PC-3 (cell line): ENCODE measurements at regions not wholly inside any gene's neighbourhood (a gene's known extent, or its start where the extent isn't known, plus 50 kb on each side); places are given as distances from the start of the nearest gene placed in this dataset.
A peak's percentile ranks its signal among the peaks of the same experiment; 100 is the strongest.

ENCODE experiments used
- ATAC-seq: fragments of 200-7000 bp; cut with Tn5 transposase; 2 replicates; pipeline ENCODE4 v1.9.1; 2020; ENCODE audit warnings: mild to moderate bottlenecking, moderate library complexity
- BruUV-seq: library from RNA; stranded (reverse); fragments of 400-500 nt; replicated peaks from 2 replicates; lab custom pipeline; 2021; lab: Mats Ljungman, UMichigan
- CTCF ChIA-PET: fragments of 300-600 bp; sonication (Branson Sonifier 250); formaldehyde crosslinking; loops from one replicate; lab custom pipeline; 2022; ENCODE audit warnings: antibody characterized with exemption; lab: Charles Lee
- POLR2A ChIA-PET: fragments of 300-600 bp; sonication (Branson Sonifier 250); formaldehyde crosslinking; loops from one replicate; lab custom pipeline; 2022; ENCODE audit warnings: antibody characterized with exemption; ENCODE audit not compliant: unreplicated experiment; lab: Charles Lee
- DNase-seq: peaks from one replicate; pipeline ENCODE4 v3.0.0-alpha.2; 2015
- H2AFZ ChIP-seq: fragments of 300-600 bp; sonication (generic); 2 replicates; pipeline ENCODE4 v1.6.0; 2016; ENCODE audit warnings: antibody characterized with exemption, low read length
- H3F3A ChIP-seq: fragments of 300-600 bp; sonication (generic); one replicate; pipeline ENCODE4 v1.6.0; 2017; ENCODE audit warnings: antibody characterized with exemption, low read length, control low read depth, mild to moderate bottlenecking; ENCODE audit not compliant: unreplicated experiment
- H3K27ac ChIP-seq: fragments of 300-600 bp; sonication (generic); 2 replicates; pipeline ENCODE4 v1.5.1; 2016; ENCODE audit warnings: mild to moderate bottlenecking, low read length
- H3K27me3 ChIP-seq: fragments of 300-600 bp; sonication (generic); 2 replicates; pipeline ENCODE4 v1.6.1; 2016; ENCODE audit warnings: low read length, mixed read lengths
- H3K36me3 ChIP-seq: fragments of 300-600 bp; sonication (generic); 2 replicates; pipeline ENCODE4 v1.6.1; 2016; ENCODE audit warnings: low read depth, mixed run types, low read length, mixed read lengths
- H3K4me1 ChIP-seq: fragments of 300-600 bp; sonication (generic); 2 replicates; pipeline ENCODE4 v1.5.1; 2016; ENCODE audit warnings: low read length; ENCODE audit not compliant: insufficient read depth
- H3K4me2 ChIP-seq: fragments of 300-600 bp; sonication (generic); 2 replicates; pipeline ENCODE4 v1.6.0; 2016; ENCODE audit warnings: low read length
- H3K4me3 ChIP-seq: fragments of 300-600 bp; sonication (generic); 2 replicates; pipeline ENCODE4 v1.5.1; 2016; ENCODE audit warnings: mild to moderate bottlenecking, low read length, mixed read lengths
- H3K79me2 ChIP-seq: fragments of 300-600 bp; sonication (generic); 2 replicates; pipeline ENCODE4 v1.6.1; 2017; ENCODE audit warnings: low read length, mixed read lengths
- H3K9ac ChIP-seq: fragments of 300-600 bp; sonication (generic); 2 replicates; pipeline ENCODE4 v1.6.0; 2016; ENCODE audit warnings: mild to moderate bottlenecking, low read length
- H3K9me2 ChIP-seq: fragments of 300-600 bp; sonication (generic); replicated peaks from 2 replicates; pipeline ENCODE4 v1.6.1; 2016; ENCODE audit warnings: mixed run types, low read length, mixed read lengths
- H3K9me3 ChIP-seq: fragments of 300-600 bp; sonication (generic); 2 replicates; pipeline ENCODE4 v1.6.1; 2016; ENCODE audit warnings: low read length, mixed read lengths
- H4K20me1 ChIP-seq: fragments of 300-600 bp; sonication (generic); 2 replicates; pipeline ENCODE4 v1.6.1; 2016; ENCODE audit warnings: low read length, mixed read lengths
- EZH2 ChIP-seq: fragments of 300-600 bp; sonication (generic); IDR thresholded peaks from one replicate; pipeline ENCODE4 v1.6.1; 2017; ENCODE audit warnings: antibody characterized with exemption, mild to moderate bottlenecking, low read length; ENCODE audit not compliant: unreplicated experiment
- EZH2phosphoT487 ChIP-seq: fragments of 300-600 bp; sonication (generic); IDR thresholded peaks from 2 replicates; pipeline ENCODE4 v1.6.1; 2018; ENCODE audit warnings: mild to moderate bottlenecking, antibody characterized with exemption, low read length, borderline replicate concordance
- intact Hi-C: fragments of 100-400 bp; cut with micrococcal nuclease; formaldehyde crosslinking; loops from 2 replicates; pipeline ENCODE4 v1.9.0; 2023
- TF ChIP-seq, protein P1 (sequence below): fragments of 300-600 bp; sonication (generic); conservative IDR thresholded peaks from 2 replicates; pipeline ENCODE4 v1.5.1; 2017; ENCODE audit warnings: antibody characterized with exemption, low read depth, mild to moderate bottlenecking, low read length

DNA sequence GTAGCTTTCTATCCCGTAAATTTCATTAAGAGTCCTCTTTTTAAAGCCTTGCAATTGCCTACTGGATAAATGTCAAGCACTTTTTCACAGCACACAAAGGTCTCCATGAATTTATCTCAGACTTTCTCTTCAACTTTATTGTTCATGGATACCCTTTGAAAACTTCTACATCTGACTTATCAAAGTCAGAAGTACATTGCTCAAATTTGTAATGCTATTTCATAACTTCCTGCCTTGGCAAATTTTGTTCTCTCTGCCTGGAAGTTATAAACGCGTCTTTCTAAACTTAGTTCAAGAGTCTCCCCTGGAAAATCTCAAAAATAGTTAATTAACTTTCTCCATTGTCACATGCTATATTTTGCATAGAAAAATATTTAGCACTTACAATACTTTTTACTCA lies 55.9 kb upstream of the RERGL start:
- CTCF ChIA-PET, result no interaction called here

DNA sequence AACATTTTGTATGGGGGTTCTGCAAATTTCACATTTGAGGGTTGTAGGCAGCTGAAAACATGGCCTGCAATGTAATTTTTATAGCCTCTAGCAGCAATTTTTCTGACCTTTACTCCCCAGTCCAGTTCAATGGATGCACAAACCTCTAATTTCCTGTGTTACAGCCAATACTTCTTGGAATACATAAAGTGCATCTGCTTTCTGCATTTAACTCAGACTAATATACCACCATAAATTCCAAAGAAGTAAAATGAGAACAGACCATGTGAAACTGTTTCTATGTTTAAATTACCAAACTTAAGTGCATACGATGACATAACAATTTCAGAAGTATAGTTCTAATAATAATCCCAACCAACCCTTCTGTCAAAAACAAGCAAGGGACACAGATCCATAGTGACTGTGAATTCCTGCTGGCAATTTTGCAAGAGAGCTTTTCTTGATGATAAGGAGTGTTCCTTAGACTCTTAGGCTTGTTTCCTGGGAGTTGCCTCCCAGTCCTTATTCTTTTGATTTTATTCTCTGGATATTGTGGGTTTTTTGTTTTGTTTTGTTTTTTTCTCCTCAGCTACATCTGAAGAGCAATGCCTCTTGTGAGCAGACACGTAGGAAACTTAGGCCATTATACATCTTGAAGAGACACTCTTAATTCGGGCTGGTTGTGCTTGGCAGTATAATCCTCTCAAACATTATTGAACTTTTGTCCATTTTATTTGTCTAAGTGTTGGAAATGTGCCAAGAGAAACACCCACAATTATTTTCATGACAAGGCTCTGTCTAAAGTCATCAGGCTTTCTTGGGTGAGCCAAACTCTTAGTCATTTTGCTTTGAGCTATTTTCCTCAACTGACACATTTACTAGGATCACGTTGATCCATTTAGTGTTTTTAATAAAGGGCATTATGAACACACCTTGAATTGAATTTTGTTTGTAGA lies 51.3 kb upstream of the RERGL start:
- peak overlapping the region; percentile 66 for H3K4me2 ChIP-seq
- no peaks in the 10 kb centered on the region for H3K9me2 ChIP-seq
- no peak overlapping the region for H3K9ac ChIP-seq
- no peaks in the 10 kb centered on the region for H3K9me3 ChIP-seq
- peak; percentile 80 for DNase-seq
- H3K27ac ChIP-seq, result peak overlapping the region; percentile 44
- intact Hi-C loops, result loop anchor here (2.0 kb wide), 1 partner anchor 179 kb away; no protein-coding TSS in a partner anchor
- H3K36me3 ChIP-seq, result no peaks in the 10 kb centered on the region
- no TSS peak for BruUV-seq
- H4K20me1 ChIP-seq, result no peaks in the 10 kb centered on the region
- no peaks in the 10 kb centered on the region for H3F3A ChIP-seq
- H3K4me1 ChIP-seq, result peaks cover 21% of the 10 kb centered on the region
- no peak overlapping the region for H3K4me3 ChIP-seq
- peak; percentile 83 for ATAC-seq
- POLR2A ChIA-PET, result no interaction called here
- CTCF ChIA-PET, result no interaction called here
- H3K27me3 ChIP-seq, result no peaks in the 10 kb centered on the region
- H3K79me2 ChIP-seq, result no peaks in the 10 kb centered on the region
- TF ChIP-seq EZH2phosphoT487 (no peak), EZH2 (no peak)
- TF ChIP-seq, protein P1, sequence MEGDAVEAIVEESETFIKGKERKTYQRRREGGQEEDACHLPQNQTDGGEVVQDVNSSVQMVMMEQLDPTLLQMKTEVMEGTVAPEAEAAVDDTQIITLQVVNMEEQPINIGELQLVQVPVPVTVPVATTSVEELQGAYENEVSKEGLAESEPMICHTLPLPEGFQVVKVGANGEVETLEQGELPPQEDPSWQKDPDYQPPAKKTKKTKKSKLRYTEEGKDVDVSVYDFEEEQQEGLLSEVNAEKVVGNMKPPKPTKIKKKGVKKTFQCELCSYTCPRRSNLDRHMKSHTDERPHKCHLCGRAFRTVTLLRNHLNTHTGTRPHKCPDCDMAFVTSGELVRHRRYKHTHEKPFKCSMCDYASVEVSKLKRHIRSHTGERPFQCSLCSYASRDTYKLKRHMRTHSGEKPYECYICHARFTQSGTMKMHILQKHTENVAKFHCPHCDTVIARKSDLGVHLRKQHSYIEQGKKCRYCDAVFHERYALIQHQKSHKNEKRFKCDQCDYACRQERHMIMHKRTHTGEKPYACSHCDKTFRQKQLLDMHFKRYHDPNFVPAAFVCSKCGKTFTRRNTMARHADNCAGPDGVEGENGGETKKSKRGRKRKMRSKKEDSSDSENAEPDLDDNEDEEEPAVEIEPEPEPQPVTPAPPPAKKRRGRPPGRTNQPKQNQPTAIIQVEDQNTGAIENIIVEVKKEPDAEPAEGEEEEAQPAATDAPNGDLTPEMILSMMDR, result no peak
- H2AFZ ChIP-seq, result no peak overlapping the region

More for the DNA sequence above, 55.9 kb upstream of the RERGL start:
- no peaks in the 10 kb centered on the region for H3K9me3 ChIP-seq
- H3K9ac ChIP-seq, result no peak overlapping the region
- TF ChIP-seq, protein P1, result no peak
- no peak for TF ChIP-seq EZH2
- TF ChIP-seq EZH2phosphoT487, result no peak
- no peaks in the 10 kb centered on the region for H3K36me3 ChIP-seq
- H3K27me3 ChIP-seq, result no peaks in the 10 kb centered on the region
- H3F3A ChIP-seq, result no peaks in the 10 kb centered on the region
- H3K4me1 ChIP-seq, result peaks cover 15% of the 10 kb centered on the region
- POLR2A ChIA-PET, result no interaction called here
- no peak overlapping the region for H3K4me3 ChIP-seq
- no peak overlapping the region for H3K4me2 ChIP-seq
- intact Hi-C loops, result no loop called here
- H2AFZ ChIP-seq, result no peak overlapping the region
- no peak for DNase-seq
- no peak for ATAC-seq
- H3K9me2 ChIP-seq, result no peaks in the 10 kb centered on the region
- no TSS peak for BruUV-seq
- H4K20me1 ChIP-seq, result no peaks in the 10 kb centered on the region
- no peaks in the 10 kb centered on the region for H3K79me2 ChIP-seq
- H3K27ac ChIP-seq, result no peak overlapping the region
